Endodermal cell (in vitro differentiated cells): ENCODE measurements at regions not wholly inside any gene's neighbourhood (a gene's known extent, or its start where the extent isn't known, plus 50 kb on each side); places are given as distances from the start of the nearest gene placed in this dataset.

ENCODE experiments used
- DNase-seq: peaks from one replicate; pipeline ENCODE4 v3.0.0-alpha.2; 2017
- H3K27ac ChIP-seq: 2 replicates; pipeline ENCODE4 v1.5.1; 2013; ENCODE audit warnings: mild to moderate bottlenecking, low read depth, low read length, moderate library complexity
- H3K27me3 ChIP-seq: 2 replicates; pipeline ENCODE4 v1.6.1; 2013; ENCODE audit warnings: mild to moderate bottlenecking, low read length, moderate library complexity; ENCODE audit not compliant: insufficient read depth, control insufficient read depth, poor library complexity, severe bottlenecking
- H3K36me3 ChIP-seq: 2 replicates; pipeline ENCODE4 v1.7.0; 2013; ENCODE audit warnings: mild to moderate bottlenecking, low read length, moderate library complexity; ENCODE audit not compliant: control insufficient read depth, insufficient read depth
- H3K4me1 ChIP-seq: one replicate; pipeline ENCODE4 v1.7.0; 2013; ENCODE audit warnings: low read length; ENCODE audit not compliant: control insufficient read depth, insufficient read depth
- H3K4me3 ChIP-seq: 2 replicates; pipeline ENCODE4 v1.5.1; 2013; ENCODE audit warnings: mild to moderate bottlenecking, low read length, moderate library complexity
- H3K9ac ChIP-seq: 2 replicates; pipeline ENCODE4 v1.6.1; 2013; ENCODE audit warnings: mild to moderate bottlenecking, low read length, moderate library complexity; ENCODE audit not compliant: poor library complexity, severe bottlenecking; ENCODE audit errors: extremely low read depth
- H3K9me3 ChIP-seq: 2 replicates; pipeline ENCODE4 v1.6.1; 2013; ENCODE audit warnings: mild to moderate bottlenecking, low read length, moderate library complexity; ENCODE audit not compliant: control insufficient read depth
- H3K27ac Mint-ChIP-seq: 2 replicates; pipeline ENCODE4 v1.8.0; 2020; ENCODE audit warnings: mixed read lengths
- H3K27me3 Mint-ChIP-seq: 2 replicates; pipeline ENCODE4 v1.8.0; 2021; ENCODE audit warnings: mild to moderate bottlenecking, mixed read lengths; ENCODE audit not compliant: insufficient read depth
- H3K36me3 Mint-ChIP-seq: 2 replicates; pipeline ENCODE4 v1.8.0; 2020; ENCODE audit warnings: low read depth, mixed read lengths
- H3K4me1 Mint-ChIP-seq: 2 replicates; pipeline ENCODE4 v1.8.0; 2020; ENCODE audit warnings: mixed read lengths
- H3K4me3 Mint-ChIP-seq: 2 replicates; pipeline ENCODE4 v1.8.0; 2020; ENCODE audit warnings: mild to moderate bottlenecking, moderate library complexity, mixed read lengths
- H3K9me3 Mint-ChIP-seq: 2 replicates; pipeline ENCODE4 v1.8.0; 2020; ENCODE audit warnings: mild to moderate bottlenecking, mixed read lengths
- WGBS, 2 experiments: methylation state at CpG; one replicate each; pipeline versions ENCODE4 v1.1.5 to v1.1.7; 2013; ENCODE audit warnings: missing lambda C conversion rate in 2 of 2, mixed read lengths in 1 of 2; ENCODE audit not compliant: insufficient coverage in 1 of 2, insufficient read length in 1 of 2; 5-methylcytosine and 5-hydroxymethylcytosine counted together
- TF ChIP-seq, protein P1 (sequence below): fragments of 200-600 bp; sonication (generic); conservative IDR thresholded peaks from 2 replicates; pipeline ENCODE4 v1.5.0; 2021; ENCODE audit warnings: antibody characterized with exemption, mild to moderate bottlenecking

- H3K27ac ChIP-seq = no peak overlapping the region
- no peaks in the 10 kb centered on the region for H3K4me1 ChIP-seq
- Mint-ChIP-seq H3K36me3 (peaks cover 3% of the 10 kb centered on the region), H3K27me3 (no peaks in the 10 kb centered on the region), H3K4me3 (no peak overlapping the region), H3K9me3 (peaks cover 20% of the 10 kb centered on the region), H3K4me1 (no peaks in the 10 kb centered on the region), H3K27ac (no peak overlapping the region)
- H3K36me3 ChIP-seq = no peaks in the 10 kb centered on the region
- H3K9me3 ChIP-seq = peaks cover 22% of the 10 kb centered on the region
- 86 to 90% methylated on average over 2 of the region's 2 CpGs for WGBS, 2 experiments
- no peak overlapping the region for H3K4me3 ChIP-seq
- no peak for DNase-seq
- H3K9ac ChIP-seq = no peak overlapping the region
- H3K27me3 ChIP-seq = no peaks in the 10 kb centered on the region
- TF ChIP-seq, protein P1, sequence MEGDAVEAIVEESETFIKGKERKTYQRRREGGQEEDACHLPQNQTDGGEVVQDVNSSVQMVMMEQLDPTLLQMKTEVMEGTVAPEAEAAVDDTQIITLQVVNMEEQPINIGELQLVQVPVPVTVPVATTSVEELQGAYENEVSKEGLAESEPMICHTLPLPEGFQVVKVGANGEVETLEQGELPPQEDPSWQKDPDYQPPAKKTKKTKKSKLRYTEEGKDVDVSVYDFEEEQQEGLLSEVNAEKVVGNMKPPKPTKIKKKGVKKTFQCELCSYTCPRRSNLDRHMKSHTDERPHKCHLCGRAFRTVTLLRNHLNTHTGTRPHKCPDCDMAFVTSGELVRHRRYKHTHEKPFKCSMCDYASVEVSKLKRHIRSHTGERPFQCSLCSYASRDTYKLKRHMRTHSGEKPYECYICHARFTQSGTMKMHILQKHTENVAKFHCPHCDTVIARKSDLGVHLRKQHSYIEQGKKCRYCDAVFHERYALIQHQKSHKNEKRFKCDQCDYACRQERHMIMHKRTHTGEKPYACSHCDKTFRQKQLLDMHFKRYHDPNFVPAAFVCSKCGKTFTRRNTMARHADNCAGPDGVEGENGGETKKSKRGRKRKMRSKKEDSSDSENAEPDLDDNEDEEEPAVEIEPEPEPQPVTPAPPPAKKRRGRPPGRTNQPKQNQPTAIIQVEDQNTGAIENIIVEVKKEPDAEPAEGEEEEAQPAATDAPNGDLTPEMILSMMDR = no peak
These were observed 581.5 kb upstream of the KLF12 start for GRCh38 chr13:74715718-74716117.

DNA sequence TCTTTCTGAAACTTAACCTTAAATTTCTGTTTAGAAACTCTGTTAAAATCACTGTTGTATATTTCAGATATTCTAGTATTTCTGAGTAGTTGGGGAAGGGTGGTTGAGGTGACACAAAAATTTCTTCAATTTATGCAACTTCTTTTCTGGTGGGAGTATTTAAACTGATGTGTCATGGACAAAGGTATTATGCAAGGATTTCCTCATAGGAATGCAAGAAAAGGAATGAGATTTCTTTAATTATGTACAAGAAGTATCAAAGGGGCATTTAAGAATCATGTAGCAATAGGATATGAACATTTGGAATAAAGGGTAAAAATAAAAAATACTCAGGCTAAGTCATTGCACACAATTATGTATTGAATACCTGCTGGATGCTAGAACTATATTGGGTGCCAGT, 575.8 kb upstream of the KLF12 start:
- no peaks in the 10 kb centered on the region for H3K36me3 ChIP-seq
- H3K4me3 ChIP-seq = no peak overlapping the region
- no peaks in the 10 kb centered on the region for H3K4me1 Mint-ChIP-seq
- no peak overlapping the region for H3K27ac ChIP-seq
- no peak overlapping the region for H3K9ac ChIP-seq
- TF ChIP-seq, protein P1 = no peak
- no peaks in the 10 kb centered on the region for H3K4me1 ChIP-seq
- no peaks in the 10 kb centered on the region for H3K27me3 Mint-ChIP-seq
- H3K4me3 Mint-ChIP-seq = no peak overlapping the region
- no peaks in the 10 kb centered on the region for H3K36me3 Mint-ChIP-seq
- DNase-seq = no peak
- no peaks in the 10 kb centered on the region for H3K27me3 ChIP-seq
- no peaks in the 10 kb centered on the region for H3K9me3 Mint-ChIP-seq
- no peak overlapping the region for H3K27ac Mint-ChIP-seq
- peaks cover 9% of the 10 kb centered on the region for H3K9me3 ChIP-seq

DNA sequence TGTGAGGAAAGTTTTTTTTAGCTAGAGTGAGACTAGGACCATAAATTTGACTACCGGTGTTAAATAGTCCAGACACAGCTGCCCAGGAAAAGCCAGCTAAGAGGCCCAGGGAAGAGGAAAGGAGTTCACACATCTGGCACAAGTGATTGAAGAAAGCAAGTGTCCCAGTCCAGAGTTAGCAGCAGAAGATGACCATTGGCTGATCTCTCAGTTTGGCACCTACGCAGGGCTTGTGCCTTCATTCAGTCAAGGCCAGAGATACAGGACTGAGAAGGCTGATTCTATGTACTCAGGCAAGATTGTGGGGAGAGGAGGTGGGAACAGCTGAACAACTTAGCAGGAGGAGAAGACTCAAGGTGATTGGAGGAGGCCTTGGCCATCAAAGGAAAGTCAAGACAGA, 575.0 kb upstream of the KLF12 start:
- Histone ChIP-seq H3K4me1 (no peaks in the 10 kb centered on the region), H3K9ac (no peak overlapping the region), H3K9me3 (peaks cover 8% of the 10 kb centered on the region), H3K4me3 (no peak overlapping the region), H3K27ac (no peak overlapping the region), H3K27me3 (no peaks in the 10 kb centered on the region), H3K36me3 (no peaks in the 10 kb centered on the region)
- no peaks in the 10 kb centered on the region for H3K9me3 Mint-ChIP-seq
- H3K36me3 Mint-ChIP-seq = no peaks in the 10 kb centered on the region
- WGBS, 2 experiments = 93 to 95% methylated on average over 2 of the region's 2 CpGs
- no peak overlapping the region for H3K4me3 Mint-ChIP-seq
- TF ChIP-seq, protein P1 = no peak
- no peaks in the 10 kb centered on the region for H3K27me3 Mint-ChIP-seq
- DNase-seq = no peak
- no peak overlapping the region for H3K27ac Mint-ChIP-seq
- H3K4me1 Mint-ChIP-seq = no peaks in the 10 kb centered on the region
